AG04450 (cell line): ENCODE measurements at regions not wholly inside any gene's neighbourhood (a gene's known extent, or its start where the extent isn't known, plus 50 kb on each side); places are given as distances from the start of the nearest gene placed in this dataset.
"Not testable (repeated sequence)": the region's sequence is repeated elsewhere in the genome, so short reads cannot be mapped to it uniquely, and the experiment has no call there.

Source experiments
- CTCF ChIA-PET: fragments of 300-600, 350-600 bp; formaldehyde crosslinking; extraction: SDS; loops from one replicate; lab custom pipeline; 2022; ENCODE audit warnings: antibody characterized with exemption, inconsistent platforms; lab: Charles Lee
- POLR2A ChIA-PET: fragments of 350-600 bp; formaldehyde crosslinking; extraction: SDS; loops from one replicate; lab custom pipeline; 2021; ENCODE audit warnings: antibody characterized with exemption, inconsistent platforms; lab: Yijun Ruan, JAX
- DNase-seq: peaks from one replicate; pipeline ENCODE4 v3.0.0-alpha.2; 2011; ENCODE audit warnings: low read depth, low spot score
- H3K27ac ChIP-seq: one replicate; pipeline ENCODE4 v1.5.1; 2012; ENCODE audit warnings: low read depth, low read length, control low read depth
- H3K27me3 ChIP-seq: one replicate; pipeline ENCODE4 v1.6.0; 2012; ENCODE audit warnings: low read length; ENCODE audit not compliant: control insufficient read depth, insufficient read depth
- H3K4me3 ChIP-seq: 2 replicates; pipeline ENCODE4 v1.5.1; 2011; ENCODE audit warnings: mild to moderate bottlenecking, low read depth, low read length, control low read depth
- H3K9me3 ChIP-seq: 2 replicates; pipeline ENCODE4 v1.5.1; 2012; ENCODE audit warnings: low read length; ENCODE audit not compliant: control insufficient read depth, insufficient read depth
- TF ChIP-seq, protein P1 (sequence below): IDR thresholded peaks from 2 replicates; pipeline ENCODE4 v1.5.1; 2011; ENCODE audit warnings: low read depth, low read length, control low read depth, inconsistent platforms

DNA sequence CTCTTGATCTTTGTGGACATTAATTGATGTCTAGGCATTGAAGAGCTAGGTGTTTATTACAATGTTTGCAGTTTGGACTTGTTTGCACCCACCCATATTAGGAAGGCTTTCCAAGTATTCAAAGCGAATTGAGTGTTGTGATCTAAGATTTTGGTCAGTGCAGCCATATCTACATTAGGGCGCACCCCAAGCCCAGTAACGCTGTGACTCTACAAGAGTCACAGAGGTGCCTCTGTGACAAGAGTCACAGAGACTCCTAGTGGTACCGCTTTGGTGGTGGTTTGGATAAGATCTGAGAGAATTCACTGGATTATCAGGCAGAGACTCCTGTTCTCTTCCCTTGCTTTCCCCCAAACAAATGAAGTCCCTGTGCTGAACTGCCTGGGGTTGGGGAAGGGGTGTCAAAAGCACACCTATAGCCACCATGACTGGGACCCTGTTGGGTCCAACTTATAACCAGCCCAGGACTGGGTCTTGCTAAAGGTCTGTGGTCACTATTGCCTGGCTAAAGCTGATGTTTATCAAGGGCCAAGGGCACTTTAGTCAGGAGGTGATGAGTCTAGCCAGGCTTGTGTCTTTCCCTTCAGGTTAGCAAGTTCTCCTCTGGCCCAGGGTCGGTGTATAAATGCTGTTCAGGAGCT, 114.1 kb upstream of the RIOK2 start:
- ChIA-PET CTCF (interaction anchor here (1.1 to 1.2 kb wide), 3 partner anchors 66 to 1474 kb away, joined by 3 to 6 read pairs (median 5); no protein-coding TSS in a partner anchor), POLR2A (no interaction called here)
- Histone ChIP-seq H3K9me3 (peaks cover 6% of the 10 kb centered on the region; the same call in 1 of the 2 replicates), H3K4me3 (no peak overlapping the region), H3K27ac (no peak overlapping the region), H3K27me3 (no peaks in the 10 kb centered on the region)
- DNase-seq = no peak
- TF ChIP-seq, protein P1, sequence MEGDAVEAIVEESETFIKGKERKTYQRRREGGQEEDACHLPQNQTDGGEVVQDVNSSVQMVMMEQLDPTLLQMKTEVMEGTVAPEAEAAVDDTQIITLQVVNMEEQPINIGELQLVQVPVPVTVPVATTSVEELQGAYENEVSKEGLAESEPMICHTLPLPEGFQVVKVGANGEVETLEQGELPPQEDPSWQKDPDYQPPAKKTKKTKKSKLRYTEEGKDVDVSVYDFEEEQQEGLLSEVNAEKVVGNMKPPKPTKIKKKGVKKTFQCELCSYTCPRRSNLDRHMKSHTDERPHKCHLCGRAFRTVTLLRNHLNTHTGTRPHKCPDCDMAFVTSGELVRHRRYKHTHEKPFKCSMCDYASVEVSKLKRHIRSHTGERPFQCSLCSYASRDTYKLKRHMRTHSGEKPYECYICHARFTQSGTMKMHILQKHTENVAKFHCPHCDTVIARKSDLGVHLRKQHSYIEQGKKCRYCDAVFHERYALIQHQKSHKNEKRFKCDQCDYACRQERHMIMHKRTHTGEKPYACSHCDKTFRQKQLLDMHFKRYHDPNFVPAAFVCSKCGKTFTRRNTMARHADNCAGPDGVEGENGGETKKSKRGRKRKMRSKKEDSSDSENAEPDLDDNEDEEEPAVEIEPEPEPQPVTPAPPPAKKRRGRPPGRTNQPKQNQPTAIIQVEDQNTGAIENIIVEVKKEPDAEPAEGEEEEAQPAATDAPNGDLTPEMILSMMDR = peak; percentile 41

DNA sequence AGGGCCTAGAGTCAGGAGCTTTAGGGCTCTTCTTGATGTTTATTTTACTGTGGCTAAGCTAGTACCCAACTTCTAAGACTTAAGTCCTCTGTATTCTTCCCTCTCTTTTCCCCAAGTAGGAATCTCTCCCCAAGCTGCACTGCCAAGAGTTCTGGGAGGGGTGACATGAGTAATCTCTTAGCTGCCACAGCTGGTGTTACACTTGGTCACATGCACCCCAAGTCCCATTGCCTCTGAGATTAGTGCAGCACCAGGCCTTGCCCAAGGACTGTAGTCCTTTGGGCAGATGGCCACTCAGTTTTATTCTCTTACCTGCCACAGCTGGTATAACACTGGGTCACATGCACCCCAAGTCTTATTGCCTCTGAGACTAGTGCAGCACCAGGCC, 114.7 kb upstream of the RIOK2 start:
- no peak for DNase-seq
- ChIA-PET CTCF (interaction anchor here (1.1 to 1.2 kb wide), 2 partner anchors 67 to 1474 kb away, joined by 3 to 5 read pairs; no protein-coding TSS in a partner anchor), POLR2A (no interaction called here)
- peaks cover 6% of the 10 kb centered on the region; the same call in 1 of the 2 replicates for H3K9me3 ChIP-seq
- H3K27ac ChIP-seq = no peak overlapping the region
- no peaks in the 10 kb centered on the region for H3K27me3 ChIP-seq
- no peak overlapping the region for H3K4me3 ChIP-seq
- TF ChIP-seq, protein P1 = no peak

DNA sequence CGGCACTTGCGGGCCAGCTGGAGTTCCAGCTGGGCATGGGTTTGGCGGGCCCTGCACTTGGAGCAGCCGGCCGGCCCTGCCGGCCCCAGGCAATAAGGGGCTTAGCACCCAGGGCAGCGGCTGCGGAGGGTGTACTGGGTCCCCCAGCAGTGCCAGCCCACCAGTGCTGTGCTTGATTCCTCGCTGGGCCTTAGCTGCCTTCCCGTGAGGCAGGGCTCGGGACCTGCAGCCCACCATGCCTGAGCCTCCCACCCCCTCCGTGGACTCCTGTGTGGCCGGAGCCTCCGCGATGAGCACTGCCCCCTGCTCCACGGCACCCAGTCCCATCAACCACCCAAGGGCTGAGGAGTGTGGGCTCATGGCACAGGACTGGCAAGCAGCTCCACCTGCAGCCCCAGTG, 118.1 kb upstream of the RIOK2 start:
- POLR2A ChIA-PET, H3K4me3 ChIP-seq, DNase-seq, H3K27me3 ChIP-seq, H3K27ac ChIP-seq, CTCF ChIA-PET, H3K9me3 ChIP-seq: not testable (repeated sequence)

DNA sequence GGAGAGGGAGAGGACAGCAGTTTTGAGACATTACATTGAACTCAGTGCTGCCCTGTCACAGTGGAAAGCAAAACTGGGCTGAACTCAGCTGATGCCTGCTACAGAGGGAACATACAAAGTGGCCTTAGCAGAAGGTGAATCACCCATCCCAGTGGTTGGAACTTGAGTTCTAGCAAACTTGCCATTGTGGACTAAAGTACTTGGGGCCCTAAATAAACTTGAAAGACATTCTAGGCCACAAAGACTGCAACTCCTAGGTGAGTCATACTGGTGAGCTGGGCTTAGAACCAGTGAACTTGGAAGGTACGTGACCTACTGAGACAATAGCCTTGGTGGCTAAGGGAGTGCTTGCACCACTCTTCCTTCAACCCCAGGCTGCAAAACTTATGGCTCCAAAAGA, 155.7 kb upstream of the RIOK2 start:
- CTCF ChIA-PET = no interaction called here
- Histone ChIP-seq H3K4me3 (no peak overlapping the region), H3K27me3 (no peaks in the 10 kb centered on the region), H3K27ac (no peak overlapping the region), H3K9me3 (peaks cover 3% of the 10 kb centered on the region; the same call in 1 of the 2 replicates)
- DNase-seq = no peak
- POLR2A ChIA-PET = no interaction called here
- TF ChIP-seq, protein P1 = no peak

DNA sequence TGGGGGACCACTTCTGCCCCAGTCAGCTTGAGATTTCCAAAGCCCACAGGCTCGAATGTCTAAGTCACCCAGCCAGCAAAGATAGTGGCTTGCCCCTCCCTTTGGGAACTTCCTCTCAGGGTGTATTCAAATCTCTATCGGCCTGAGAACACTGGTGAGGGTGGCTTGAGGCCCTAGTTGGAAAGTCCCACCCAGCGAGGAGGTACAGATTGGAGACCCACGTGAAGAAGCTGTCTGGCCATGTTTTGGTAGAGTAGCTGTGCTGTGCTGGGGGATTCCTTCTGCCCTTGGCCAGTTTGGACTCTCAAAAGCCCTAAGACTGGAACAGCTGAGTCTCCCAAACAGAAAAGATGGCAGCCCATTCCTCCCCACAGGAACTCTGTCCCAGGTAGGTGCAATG, 172.7 kb upstream of the RIOK2 start:
- ChIA-PET POLR2A (no interaction called here), CTCF (no interaction called here)
- no peaks in the 10 kb centered on the region for H3K9me3 ChIP-seq
- no peak for DNase-seq
- TF ChIP-seq, protein P1 = no peak
- H3K4me3 ChIP-seq = no peak overlapping the region
- no peaks in the 10 kb centered on the region for H3K27me3 ChIP-seq
- no peak overlapping the region for H3K27ac ChIP-seq
